Ectodermal cell (in vitro differentiated cells): ENCODE measurements at regions not wholly inside any gene's neighbourhood (a gene's known extent, or its start where the extent isn't known, plus 50 kb on each side); places are given as distances from the start of the nearest gene placed in this dataset.
"Not testable (repeated sequence)": the region's sequence is repeated elsewhere in the genome, so short reads cannot be mapped to it uniquely, and the experiment has no call there.

ENCODE experiments used
- H3K27ac ChIP-seq: 2 replicates; pipeline ENCODE4 v1.7.0; 2013; ENCODE audit warnings: mild to moderate bottlenecking, low read depth, low read length; ENCODE audit not compliant: insufficient read depth, poor library complexity, severe bottlenecking
- H3K27me3 ChIP-seq: 2 replicates; pipeline ENCODE4 v1.7.0; 2013; ENCODE audit warnings: mild to moderate bottlenecking, low read length; ENCODE audit not compliant: insufficient read depth, control insufficient read depth, poor library complexity, severe bottlenecking
- H3K36me3 ChIP-seq: one replicate; pipeline ENCODE4 v1.7.0; 2013; ENCODE audit warnings: low read length; ENCODE audit not compliant: control insufficient read depth, insufficient read depth
- H3K4me1 ChIP-seq: one replicate; pipeline ENCODE4 v1.7.0; 2013; ENCODE audit warnings: low read length; ENCODE audit not compliant: control insufficient read depth, insufficient read depth
- H3K4me3 ChIP-seq: 2 replicates; pipeline ENCODE4 v1.7.0; 2013; ENCODE audit warnings: low read depth, low read length, control low read depth; ENCODE audit not compliant: insufficient read depth
- H3K9me3 ChIP-seq: 2 replicates; pipeline ENCODE4 v1.7.0; 2013; ENCODE audit warnings: mild to moderate bottlenecking, low read length, moderate library complexity; ENCODE audit not compliant: control insufficient read depth
- WGBS, 2 experiments: methylation state at CpG; one replicate each; pipeline ENCODE4 v1.1.7; 2013; ENCODE audit warnings: missing lambda C conversion rate in 2 of 2; 5-methylcytosine and 5-hydroxymethylcytosine counted together

GRCh38 chr1:82079607-82080006 lies 278.9 kb downstream of the ADGRL2 start:
- H3K27ac ChIP-seq, result no peak overlapping the region
- H3K4me3 ChIP-seq, result no peak overlapping the region
- no peaks in the 10 kb centered on the region for H3K9me3 ChIP-seq
- H3K36me3 ChIP-seq, result no peaks in the 10 kb centered on the region
- H3K27me3 ChIP-seq, result no peaks in the 10 kb centered on the region
- WGBS, 2 experiments, result 92 to 100% methylated on average over 1 of the region's 1 CpG
- no peaks in the 10 kb centered on the region for H3K4me1 ChIP-seq

DNA sequence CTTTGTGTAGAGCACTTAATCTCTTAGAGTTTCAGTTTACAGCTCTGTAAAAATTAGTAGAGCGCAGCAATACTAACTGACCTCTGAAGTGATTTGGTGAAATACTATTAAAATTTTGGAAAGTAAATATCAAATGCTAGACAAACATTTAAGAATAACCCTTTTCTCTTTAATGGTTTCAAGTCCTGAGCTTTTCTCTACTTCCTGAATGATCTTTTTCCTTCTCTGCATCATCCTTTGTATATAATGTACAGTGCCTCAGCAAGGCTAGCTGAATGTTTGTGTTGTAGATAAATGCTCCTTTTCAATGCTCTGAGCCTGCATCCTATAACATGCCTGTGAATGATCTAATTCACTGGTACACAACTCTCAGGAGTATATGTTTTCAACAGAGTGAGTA lies 272.9 kb downstream of the ADGRL2 start:
- Histone ChIP-seq H3K9me3 (no peaks in the 10 kb centered on the region), H3K4me3 (no peak overlapping the region), H3K27ac (no peak overlapping the region), H3K27me3 (no peaks in the 10 kb centered on the region), H3K36me3 (no peaks in the 10 kb centered on the region), H3K4me1 (no peaks in the 10 kb centered on the region)
- 83 to 92% methylated on average over 1 of the region's 1 CpG for WGBS, 2 experiments

GRCh38 chr1:82073071-82073470 lies 272.3 kb downstream of the ADGRL2 start:
- Histone ChIP-seq H3K4me3 (no peak overlapping the region), H3K27me3 (no peaks in the 10 kb centered on the region), H3K4me1 (no peaks in the 10 kb centered on the region), H3K9me3 (no peaks in the 10 kb centered on the region), H3K36me3 (no peaks in the 10 kb centered on the region), H3K27ac (no peak overlapping the region)
- WGBS, 2 experiments, result 88 to 96% methylated on average over 1 of the region's 1 CpG

- H3K36me3 ChIP-seq, result no peaks in the 10 kb centered on the region
- no peak overlapping the region for H3K27ac ChIP-seq
- H3K27me3 ChIP-seq, result no peaks in the 10 kb centered on the region
- WGBS, 2 experiments, result 92 to 98% methylated on average over 4 of the region's 4 CpGs
- H3K4me1 ChIP-seq, result no peaks in the 10 kb centered on the region
- H3K4me3 ChIP-seq, result no peak overlapping the region
- H3K9me3 ChIP-seq, result no peaks in the 10 kb centered on the region
Measured at GRCh38 chr1:82065916-82066315, 265.2 kb downstream of the ADGRL2 start.

DNA sequence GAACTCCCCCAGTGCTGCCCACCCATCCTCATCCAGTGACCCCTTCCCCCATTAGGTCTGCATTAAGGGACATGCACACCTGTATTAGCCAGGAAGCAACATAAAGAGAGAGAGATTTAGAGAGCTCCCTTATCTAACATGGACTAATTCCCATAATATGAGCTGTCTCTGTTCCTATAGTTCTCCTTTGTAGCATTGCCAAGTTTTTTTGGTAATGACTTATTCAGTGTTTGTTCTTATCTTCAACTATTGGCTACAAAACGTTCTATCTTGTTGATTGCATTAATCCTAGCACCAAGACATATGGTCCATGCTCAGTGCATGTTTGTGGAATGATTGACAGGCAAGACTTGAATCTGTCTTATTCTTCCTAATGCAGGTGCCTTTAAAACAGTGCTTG lies 264.0 kb downstream of the ADGRL2 start:
- Histone ChIP-seq H3K27me3 (no peaks in the 10 kb centered on the region), H3K36me3 (no peaks in the 10 kb centered on the region), H3K9me3 (no peaks in the 10 kb centered on the region), H3K4me3 (no peak overlapping the region), H3K4me1 (no peaks in the 10 kb centered on the region), H3K27ac (no peak overlapping the region)
- WGBS, 2 experiments, result 73 to 91% methylated on average over 1 of the region's 1 CpG

- no peaks in the 10 kb centered on the region for H3K4me1 ChIP-seq
- WGBS, 2 experiments, result 92 to 97% methylated on average over 2 of the region's 2 CpGs
- H3K27ac ChIP-seq, result no peak overlapping the region
- no peaks in the 10 kb centered on the region for H3K27me3 ChIP-seq
- H3K36me3 ChIP-seq, result no peaks in the 10 kb centered on the region
- no peak overlapping the region for H3K4me3 ChIP-seq
- no peaks in the 10 kb centered on the region for H3K9me3 ChIP-seq
Measured at GRCh38 chr1:82062206-82062605, 261.5 kb downstream of the ADGRL2 start.

DNA sequence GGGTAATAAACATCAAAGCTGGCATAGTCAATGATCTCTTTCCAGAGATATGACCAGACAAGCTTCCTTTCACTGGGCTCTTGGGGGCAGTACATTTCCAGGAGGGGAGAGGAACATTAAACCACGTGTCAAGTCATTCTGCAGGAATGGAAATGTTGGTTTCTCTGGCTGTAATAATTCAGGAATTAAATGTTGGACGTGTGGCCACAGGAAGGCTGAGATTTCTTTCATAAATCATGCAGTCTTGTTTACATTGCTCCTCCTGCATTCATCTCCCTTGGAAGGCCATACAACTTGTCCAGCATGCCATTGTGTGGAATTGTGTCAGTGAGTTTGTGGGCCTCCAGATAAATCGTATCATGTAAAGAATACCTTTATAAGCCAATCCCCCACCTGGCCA lies 259.2 kb downstream of the ADGRL2 start:
- Histone ChIP-seq H3K27me3 (no peaks in the 10 kb centered on the region), H3K4me3 (no peak overlapping the region), H3K4me1 (no peaks in the 10 kb centered on the region), H3K36me3 (no peaks in the 10 kb centered on the region), H3K9me3 (no peaks in the 10 kb centered on the region), H3K27ac (no peak overlapping the region)
- WGBS, 2 experiments, result 83 to 87% methylated on average over 3 of the region's 3 CpGs

DNA sequence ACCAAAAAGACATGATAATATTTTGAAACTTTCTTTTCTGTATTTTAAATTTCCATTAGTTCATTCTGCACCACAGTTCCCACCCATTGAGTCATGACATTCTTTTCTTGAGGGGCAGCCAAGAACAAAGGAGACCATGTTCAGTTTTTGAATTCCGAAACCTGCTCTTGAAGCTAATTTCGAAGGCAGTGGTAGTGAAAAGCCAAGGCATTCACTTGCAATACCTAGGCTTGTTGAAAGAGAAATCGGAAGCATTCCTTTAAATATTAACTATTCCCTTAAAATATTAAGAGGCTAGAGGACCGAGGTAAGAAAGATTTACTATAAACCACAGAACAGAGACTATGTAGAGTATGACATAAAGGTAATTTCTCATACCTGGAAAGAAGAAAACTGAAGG lies 256.3 kb downstream of the ADGRL2 start:
- no peaks in the 10 kb centered on the region for H3K27me3 ChIP-seq

DNA sequence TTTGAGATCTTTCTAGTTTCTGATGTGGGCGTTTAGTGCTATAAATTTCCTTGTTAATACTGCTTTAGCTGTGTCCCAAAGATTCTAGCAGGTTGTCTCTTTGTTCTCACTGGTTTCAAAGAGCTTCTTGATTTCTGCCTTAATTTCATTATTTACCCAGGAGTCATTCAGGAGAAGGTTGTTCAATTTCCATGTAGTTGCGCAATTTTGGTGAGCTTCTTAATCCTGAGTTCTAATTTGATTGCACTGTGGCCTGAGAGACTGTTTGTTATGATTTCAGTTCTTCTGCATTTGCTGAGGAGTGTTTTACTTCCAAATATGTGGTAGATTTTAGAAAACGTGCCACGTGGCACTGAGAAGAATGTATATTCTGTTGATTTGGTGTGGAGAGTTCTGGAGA lies 254.6 kb downstream of the ADGRL2 start:
- H3K4me3 ChIP-seq, H3K36me3 ChIP-seq, H3K9me3 ChIP-seq, H3K27ac ChIP-seq, H3K4me1 ChIP-seq, H3K27me3 ChIP-seq: not testable (repeated sequence)
- WGBS, 2 experiments, result 92 to 96% methylated on average over 4 of the region's 4 CpGs

More for the DNA sequence above, 256.3 kb downstream of the ADGRL2 start:
- H3K36me3 ChIP-seq, result no peaks in the 10 kb centered on the region
- H3K4me3 ChIP-seq, result no peak overlapping the region
- H3K4me1 ChIP-seq, result no peaks in the 10 kb centered on the region
- no peak overlapping the region for H3K27ac ChIP-seq
- WGBS, 2 experiments, result 91 to 98% methylated on average over 2 to 3 of the region's 4 CpGs
- no peaks in the 10 kb centered on the region for H3K9me3 ChIP-seq

DNA sequence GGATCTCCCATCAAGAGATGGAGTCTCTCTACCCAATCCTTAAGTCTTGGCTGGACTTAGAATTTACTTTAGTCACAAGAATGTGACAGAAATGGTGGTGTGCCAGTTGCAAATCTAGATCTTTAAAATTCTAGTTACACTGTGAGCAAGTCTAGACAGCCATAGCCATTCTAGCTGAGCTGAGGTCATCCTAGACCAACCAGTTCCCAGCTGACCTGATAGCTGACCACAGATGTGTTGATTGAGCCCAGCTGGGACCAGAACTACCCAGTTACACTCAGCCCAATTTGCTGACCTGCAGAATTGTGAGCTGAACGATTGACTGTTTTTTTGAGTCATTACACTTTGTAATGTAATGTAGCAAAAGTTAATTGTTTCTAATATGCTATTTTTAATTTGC lies 251.8 kb downstream of the ADGRL2 start:
- no peaks in the 10 kb centered on the region for H3K27me3 ChIP-seq
- H3K4me3 ChIP-seq, result no peak overlapping the region
- 100% methylated on average over 1 of the region's 1 CpG for WGBS, 2 experiments
- H3K27ac ChIP-seq, result no peak overlapping the region
- H3K36me3 ChIP-seq, result no peaks in the 10 kb centered on the region
- no peaks in the 10 kb centered on the region for H3K4me1 ChIP-seq
- no peaks in the 10 kb centered on the region for H3K9me3 ChIP-seq

- no peaks in the 10 kb centered on the region for H3K27me3 ChIP-seq
- H3K9me3 ChIP-seq, result no peaks in the 10 kb centered on the region
- H3K27ac ChIP-seq, result no peak overlapping the region
- no peaks in the 10 kb centered on the region for H3K4me1 ChIP-seq
- 94 to 99% methylated on average over 8 of the region's 8 CpGs for WGBS, 2 experiments
- no peak overlapping the region for H3K4me3 ChIP-seq
- no peaks in the 10 kb centered on the region for H3K36me3 ChIP-seq
Measured at GRCh38 chr1:82048596-82048995, 247.9 kb downstream of the ADGRL2 start.
